Muscle of back (tissue), 3 donors: ENCODE measurements at regions not wholly inside any gene's neighbourhood (a gene's known extent, or its start where the extent isn't known, plus 50 kb on each side); places are given as distances from the start of the nearest gene placed in this dataset.

Experiments
- DNase-seq, 3 donors: peaks; one replicate each; pipeline versions ENCODE4 v3.0.0 to v3.0.0-alpha.2; 2013

DNA sequence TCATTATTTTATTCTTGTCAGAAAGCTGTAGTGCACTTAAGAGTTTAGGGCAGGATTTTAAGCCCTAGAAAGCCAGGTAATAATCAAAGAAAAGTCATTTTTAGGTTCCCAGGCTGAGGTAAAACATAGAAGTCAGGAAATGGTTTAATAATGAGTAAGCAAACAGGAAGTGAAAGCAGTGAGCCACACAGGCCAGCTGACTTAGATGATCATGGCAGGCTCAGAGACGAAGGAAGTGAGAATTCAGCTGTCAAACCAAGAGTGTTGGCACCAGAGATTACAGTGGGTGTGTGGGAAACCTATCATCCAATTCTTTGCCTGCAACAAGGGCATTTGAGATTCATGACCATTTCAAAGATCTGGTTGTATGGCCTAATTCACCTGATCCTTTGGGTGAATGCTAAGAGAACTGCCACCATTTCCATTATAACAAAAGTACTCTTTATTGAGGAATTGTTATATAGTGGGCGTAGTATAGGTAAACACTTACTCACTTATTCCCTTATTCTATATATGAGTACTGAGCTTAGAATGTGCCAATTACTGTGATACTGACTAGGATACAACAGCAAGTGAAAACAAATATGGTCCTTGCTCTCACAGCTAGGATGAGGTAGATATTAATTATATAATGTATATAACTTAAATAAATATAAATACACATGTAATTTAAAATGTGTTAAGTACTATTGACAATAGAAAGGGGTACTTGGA lies 103.7 kb upstream of the EDNRB start:
- peak in 2 of 3 donors; percentile 8 to 43 for DNase-seq

DNA sequence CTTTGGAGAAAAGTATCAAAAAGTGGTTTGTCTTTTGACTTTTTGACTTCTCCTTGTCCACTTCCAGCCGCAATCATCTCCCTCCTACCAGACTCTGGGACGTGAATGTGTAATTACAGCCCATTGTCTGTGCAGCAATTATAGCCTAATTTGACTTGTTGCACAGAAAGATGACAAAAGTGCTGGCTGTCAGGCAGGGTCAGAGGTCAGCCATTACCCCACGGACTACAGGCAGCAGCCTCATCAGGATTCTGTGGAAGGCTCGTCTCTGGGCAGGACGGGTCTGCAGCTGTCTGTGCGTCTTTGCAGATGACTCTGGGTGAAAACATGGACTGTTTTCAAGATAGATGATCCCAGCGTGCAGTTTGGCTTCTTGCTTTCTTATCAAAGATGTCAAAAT lies 102.2 kb upstream of the EDNRB start:
- DNase-seq = peak in 1 of 3 donors; percentile 23

DNA sequence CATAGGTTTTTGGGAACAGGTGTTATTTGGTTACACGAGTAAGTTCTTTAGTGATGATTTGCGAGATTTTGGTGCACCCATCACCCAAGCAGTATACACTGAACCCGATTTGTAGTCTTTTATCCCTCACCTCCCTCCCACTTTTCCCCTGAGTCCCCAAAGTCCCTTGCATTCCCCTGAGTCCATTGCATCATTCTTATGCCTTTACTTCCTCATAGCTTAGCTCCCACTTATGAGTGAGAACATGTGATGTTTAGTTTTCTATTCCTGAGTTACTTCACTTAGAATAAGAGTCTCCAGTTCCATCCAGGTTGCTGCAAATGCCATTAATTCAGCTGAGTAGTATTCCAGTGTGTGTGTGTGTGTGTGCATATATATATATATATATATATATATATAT lies 97.2 kb upstream of the EDNRB start:
- no peak for DNase-seq

DNA sequence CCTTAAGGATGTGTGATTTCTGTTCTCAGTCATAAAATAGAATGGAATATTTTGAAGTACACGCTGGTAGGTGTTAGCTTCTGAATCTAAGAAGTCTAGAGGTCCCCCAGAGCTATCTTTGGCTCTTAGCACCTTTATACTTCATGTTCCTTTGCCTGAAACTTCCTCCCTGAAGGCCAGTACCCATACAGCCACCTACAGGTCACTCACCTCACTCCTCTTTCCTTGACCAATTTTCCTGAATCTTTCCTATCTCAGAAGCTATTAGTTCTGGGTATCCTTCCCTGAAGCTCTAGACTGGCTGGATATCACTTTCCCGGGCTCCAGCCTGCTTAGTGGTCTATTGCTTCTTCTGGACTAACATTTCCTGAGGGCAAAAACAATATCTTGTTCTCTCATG lies 93.4 kb upstream of the EDNRB start:
- DNase-seq = no peak

DNA sequence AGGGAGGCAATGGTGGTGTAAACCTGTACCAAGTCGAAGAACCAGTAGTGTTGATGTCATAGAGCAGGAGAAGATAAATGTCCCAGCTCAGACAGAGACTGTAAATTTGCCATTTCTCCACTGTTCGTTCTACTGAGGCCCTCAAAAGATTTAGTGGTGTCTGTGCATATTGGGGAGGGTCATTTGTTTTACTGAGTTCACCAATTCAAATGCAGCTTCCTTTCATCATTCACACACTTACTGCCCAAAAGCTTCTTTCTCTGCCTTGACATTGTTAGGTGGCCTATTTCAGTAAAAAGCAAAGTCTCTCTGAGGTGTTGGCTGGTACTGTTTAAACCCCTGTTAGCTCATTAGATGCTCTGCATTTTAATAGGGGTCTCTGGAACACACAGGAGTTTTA lies 86.2 kb upstream of the EDNRB start:
- no peak for DNase-seq

DNA sequence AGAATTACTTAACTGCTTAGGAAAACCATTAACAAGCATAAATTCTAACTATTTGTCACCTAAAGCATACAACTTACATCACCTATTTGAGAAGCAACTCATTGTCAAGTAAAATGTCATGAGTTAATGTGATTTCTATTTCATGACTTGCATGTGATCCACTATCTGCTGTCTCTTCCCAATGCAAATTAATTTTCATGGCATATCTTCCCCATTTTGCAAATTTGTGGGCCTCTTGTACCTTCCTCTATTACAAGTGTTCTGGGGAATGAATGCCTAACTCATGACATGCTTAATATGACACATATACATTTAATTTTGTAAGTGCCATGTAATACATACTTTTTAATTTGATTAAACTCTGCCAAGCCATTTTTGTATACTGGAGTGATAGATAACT lies 81.1 kb upstream of the EDNRB start:
- no peak for DNase-seq

DNA sequence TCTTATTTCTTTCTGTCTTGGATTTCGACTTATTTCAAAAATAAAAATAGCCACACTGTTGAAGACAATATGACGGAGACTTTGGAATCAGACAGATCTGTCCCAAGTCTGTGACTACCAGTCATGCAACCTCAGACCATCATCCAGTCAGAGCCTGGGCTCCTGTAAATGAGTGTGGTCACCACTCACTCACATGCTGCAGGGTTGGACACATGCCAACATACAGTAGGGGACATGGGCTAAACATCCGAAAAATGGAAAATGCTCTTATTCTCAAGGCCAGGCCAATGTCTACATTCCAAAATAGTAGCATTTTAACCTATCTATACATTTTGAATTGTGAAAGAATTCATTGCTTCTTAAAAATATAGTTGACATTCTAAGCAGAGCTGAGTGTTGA lies 75.5 kb upstream of the EDNRB start:
- no peak for DNase-seq

DNA sequence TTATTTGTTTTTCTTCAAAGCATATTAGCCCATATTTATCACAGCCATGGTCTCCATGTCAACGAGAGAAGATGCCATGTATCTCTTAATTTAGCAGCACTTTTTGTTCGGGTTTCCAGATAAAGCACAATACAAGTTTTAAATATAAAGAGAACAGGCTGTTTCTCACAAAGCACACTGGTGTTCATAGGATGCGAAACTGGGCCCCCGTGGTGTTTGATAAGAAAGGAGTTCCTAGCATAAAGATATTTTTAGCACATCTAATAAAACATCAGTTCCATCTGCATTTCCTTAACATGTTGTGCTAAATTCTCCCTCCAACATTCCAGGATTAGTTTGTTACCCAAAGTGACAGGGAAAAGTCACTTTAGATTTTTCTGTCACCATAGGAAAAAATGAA lies 72.4 kb upstream of the EDNRB start:
- no peak for DNase-seq

DNA sequence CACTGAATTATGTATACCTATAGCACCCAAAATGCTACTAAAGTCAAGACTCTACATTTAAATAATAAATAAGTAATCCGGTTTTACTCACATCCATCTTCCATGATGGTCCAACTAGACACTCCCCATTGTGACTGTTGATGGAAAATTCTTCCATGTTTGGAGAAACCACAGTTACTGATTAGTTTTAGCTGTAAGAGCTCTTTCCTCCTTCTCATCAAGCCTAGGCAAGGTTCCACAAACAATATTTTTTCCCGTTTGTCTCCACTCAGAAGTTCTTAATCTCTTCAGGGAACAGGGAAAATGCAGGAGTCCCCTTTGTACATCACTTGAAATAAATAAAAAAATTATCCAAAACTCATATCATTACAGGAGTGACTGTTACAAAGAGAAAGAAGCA lies 70.7 kb upstream of the EDNRB start:
- no peak for DNase-seq

DNA sequence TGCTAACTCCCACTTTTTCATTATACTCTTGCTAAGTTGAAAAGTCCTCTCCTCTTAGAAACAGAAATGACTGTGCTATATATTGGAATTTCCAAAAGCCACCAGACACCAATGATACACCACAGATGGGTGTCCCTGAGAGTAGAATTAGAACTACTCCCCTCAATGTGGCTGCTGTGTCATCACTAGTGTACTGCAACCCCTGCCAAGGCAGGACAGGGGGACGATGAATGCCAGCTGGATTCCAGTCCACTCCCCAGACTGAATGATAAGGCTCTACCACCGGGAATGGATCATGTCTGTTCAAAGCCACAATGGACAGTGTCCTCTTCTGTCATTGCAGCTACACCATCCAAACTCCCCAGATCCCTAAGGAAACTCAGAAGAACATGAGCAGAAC lies 69.7 kb upstream of the EDNRB start:
- DNase-seq = no peak

DNA sequence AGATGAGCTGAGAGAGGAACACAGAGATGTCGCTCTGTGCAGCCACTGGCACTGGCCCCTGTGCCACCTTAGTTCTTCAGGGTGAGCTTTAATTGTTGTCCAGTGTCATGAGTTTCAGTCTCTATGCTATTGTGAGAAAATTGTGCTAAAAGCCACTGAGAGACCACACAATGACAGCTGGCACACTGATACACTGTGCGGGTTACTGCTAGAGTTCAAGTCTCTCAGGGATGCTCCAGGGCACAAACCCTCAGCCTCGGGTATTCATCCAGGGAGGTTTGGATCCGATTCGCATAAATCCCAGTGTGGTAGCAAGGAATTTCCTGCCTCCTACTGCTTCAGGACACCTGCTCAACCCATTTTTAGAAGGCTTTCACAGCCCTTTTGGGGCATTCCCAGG lies 68.1 kb upstream of the EDNRB start:
- DNase-seq = no peak

DNA sequence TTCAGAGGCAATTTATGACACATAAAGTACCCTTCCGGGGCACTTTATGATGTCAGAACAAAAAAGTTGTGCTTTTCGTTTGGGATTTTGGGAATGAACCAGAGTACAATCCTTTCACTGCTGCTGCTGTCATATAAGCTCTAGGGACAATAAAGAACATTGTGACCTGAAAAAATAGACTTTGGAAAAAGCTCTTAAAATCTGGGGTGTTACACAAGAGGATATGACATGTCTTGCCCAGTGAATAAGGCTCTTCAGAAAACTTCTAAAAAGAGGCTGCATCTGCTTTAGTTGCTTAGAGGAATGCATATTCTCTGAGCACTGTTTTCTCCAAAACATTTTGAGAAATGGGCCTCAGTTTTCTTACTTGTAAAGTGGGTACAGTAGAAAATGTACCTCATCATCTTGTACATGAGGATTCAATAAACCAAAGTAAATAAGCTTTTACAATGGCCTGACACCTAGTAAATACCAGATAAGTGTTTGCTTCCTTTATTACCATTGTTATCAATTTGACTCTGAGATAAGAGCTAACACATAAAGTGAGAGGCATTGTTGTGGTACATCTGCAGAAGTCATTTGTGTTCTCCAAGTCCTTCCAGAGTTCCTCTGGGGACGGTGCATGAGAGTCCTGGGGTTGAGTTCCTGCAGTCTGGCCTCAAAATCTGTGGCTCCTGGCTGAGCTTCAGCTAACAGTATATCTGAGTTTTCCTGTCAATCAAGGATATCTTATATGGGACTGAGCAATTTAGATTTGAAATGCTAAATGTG lies 67.4 kb upstream of the EDNRB start:
- no peak for DNase-seq

DNA sequence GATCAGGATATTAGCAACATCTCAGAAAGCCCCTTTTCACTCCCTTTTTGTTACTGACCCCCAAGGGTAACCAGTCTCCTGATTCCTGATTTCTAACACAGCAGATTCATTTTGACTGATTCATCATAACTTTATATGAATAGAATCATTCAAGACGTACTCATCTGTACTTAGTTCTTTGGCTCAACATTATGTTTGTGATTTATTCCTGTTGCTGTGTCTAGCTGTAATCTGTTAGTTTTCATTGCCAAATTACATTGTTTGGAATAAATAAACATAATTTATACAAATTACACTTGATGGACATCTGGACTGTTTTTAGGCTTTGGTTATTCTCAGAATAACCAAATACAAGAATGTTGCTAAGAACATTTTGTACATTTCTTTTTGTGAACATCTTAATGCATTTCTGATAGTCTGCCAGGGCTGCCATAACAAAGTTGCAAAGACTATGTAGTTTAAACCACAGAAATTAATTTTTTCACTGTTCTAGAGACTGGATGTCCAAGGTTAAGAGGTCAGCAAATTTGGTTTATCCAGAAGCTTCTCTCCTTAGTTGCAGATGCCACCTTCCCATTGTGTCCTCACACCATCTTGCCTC lies 62.8 kb upstream of the EDNRB start:
- DNase-seq = no peak

DNA sequence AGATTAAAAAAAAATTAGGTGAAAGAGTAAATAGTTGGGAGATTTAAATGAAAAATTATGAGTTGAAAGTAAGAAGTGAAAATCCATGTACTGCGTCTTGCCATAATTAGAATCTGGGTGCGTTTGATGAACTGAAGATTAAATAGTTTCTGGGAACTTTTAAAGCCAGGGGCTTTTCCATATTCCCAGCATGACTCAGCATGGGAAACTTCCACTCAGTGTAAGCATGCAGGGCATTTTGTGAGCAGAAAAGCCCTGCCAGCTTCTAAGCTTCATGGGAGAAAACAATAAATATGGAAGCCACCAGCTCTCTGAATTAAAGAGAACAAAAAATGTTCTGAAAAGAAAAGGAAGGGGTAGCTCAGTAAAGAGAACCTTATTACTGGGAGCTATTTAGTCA lies 62.0 kb upstream of the EDNRB start:
- DNase-seq = peak in 1 of 3 donors; percentile 46

DNA sequence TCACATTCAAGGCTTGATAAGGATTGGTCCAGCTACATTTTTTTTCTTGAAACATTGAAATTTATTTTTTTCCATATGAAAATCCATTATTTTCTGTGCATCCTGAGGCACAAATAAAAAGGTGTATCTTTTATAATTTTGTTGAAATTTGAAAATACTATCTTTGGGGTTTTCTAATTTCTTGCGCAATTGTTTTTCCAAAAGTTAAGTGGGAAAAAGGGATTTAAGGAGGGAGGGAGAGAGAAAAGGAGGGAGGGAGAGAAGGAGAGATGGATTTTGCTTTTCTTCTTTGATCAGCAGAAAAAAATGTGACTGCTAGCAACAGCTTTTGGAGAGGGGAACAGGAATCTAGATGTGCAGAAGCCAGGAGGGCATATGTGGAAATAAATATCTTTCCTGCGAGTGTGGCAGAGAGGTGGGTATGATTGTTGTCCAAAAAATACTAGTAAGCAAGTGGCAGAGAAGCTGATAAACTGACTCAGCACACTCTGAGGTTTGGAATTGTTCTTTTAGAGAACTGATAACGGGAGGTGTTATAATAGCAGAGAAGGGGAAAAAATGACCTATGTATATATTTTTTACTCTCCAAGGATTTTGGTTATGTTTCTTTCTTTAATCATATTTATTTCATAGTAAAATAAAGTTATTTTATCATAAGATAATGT lies 61.2 kb upstream of the EDNRB start:
- DNase-seq = no peak

DNA sequence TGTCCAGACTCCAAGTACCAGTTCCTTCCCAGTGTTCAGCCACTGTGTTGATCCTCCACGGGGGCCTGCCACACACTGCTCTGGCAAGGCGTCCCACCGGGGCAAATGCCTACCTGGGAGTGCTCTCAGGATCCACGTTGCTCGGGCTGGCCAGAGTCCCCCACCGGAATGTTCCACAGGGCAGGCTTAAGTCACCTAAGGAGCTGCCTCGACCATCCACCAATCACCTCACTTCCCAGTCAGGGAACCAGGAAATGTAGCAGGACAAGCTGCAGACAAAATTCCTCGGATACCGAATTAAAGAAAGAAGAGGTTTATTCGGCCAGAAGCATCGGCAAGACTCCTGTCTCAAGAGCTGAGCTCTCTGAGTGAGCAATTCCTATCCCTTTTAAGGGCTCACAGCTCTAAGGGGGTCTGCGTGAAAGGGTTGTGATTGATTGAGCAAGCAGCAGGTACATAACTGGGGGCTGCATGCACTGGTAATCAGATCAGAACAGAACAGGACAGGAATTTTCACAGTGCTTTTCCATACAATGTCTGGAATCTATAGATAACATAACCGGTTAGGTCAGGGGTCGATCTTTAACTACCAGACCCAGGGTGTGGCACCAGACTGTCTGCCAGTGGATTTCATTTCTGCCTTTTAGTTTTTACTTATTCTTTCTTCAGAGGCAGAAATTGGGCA lies 56.9 kb upstream of the EDNRB start:
- DNase-seq = no peak

DNA sequence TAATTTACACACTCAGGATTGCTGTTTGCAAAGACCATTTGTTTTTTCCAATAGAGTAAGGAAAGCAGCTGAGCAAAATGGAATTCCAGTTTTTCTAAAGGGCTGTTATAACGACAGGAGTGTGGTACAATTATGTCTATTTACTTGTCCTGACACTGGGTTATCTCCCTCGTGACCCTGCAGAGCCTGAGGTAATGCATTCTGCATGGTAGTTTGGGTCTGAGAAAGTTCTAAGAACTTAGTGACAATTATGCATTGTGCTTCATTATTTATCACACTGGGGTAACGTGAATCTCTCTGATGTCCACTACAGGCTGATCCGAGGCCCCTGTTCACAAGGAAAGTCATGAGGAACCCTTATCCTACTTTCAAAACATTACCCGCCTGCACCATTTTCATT lies 50.7 kb upstream of the EDNRB start:
- DNase-seq = no peak
